HG02885 (cell line): ENCODE measurements at regions not wholly inside any gene's neighbourhood (a gene's known extent, or its start where the extent isn't known, plus 50 kb on each side); places are given as distances from the start of the nearest gene placed in this dataset.
"Not testable (repeated sequence)": the region's sequence is repeated elsewhere in the genome, so short reads cannot be mapped to it uniquely, and the experiment has no call there.

Source experiments
- ATAC-seq: cut with Tn5 transposase; IDR thresholded peaks from one replicate; pipeline ENCODE4 v1.9.1; 2021; ENCODE audit warnings: mild to moderate bottlenecking; ENCODE audit not compliant: unreplicated experiment, poor library complexity

DNA sequence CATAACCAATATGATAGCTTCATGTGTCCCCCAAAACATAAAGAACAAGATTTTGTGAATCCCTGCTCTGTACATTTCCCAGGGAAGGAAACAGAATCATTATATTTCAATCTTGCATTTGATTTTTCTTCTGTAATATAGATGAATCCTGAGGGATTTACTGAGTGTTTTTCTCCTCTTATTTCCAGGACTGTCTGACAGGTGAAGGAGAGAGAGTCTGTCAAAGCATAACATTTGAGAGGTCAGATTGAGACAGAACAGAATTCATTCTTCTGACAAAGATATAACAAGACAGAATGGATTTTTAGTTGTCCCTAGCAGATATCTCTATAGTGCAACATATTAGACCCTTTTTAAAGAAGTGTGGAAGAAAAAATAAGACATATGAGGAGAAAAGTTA, 354.5 kb upstream of the IZUMO3 start:
- no peak for ATAC-seq

DNA sequence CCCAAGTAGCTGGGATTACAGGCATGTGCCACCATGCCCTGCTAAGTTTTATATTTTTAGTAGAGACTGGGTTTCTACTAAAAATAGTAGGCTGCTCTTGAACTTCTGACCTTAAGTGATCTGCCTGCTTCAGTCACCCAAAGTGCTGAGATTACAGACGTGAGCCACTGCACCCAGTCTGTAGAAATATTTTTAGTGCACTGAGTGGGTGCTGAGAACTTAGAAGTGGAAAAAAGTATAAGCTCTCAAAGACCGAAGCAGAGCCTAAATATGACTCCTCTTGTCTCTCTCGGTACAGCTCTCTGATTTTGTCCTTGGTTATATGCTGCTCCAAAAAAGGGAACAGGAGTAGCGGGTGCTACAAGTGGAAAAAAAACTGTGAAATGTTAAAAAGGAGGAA, 353.8 kb upstream of the IZUMO3 start:
- ATAC-seq, result no peak

DNA sequence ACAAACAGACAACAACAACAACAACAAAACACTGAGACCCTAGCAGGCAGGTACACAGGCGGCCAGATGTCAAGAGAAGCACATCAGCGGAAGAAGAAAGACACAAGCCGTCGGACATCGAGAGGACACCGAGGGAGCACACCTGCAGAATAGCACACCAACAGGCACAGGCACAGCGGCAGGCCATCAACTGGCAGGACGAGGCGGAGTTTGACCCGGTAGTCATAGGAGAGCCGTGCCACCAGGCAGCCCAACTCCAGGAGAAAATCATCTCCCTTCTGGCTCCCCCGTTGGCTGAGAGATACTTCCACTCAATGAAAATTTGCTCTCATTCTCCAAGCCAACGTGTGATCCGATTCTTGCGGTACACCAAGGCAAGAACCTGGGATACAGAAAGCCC, 352.1 kb upstream of the IZUMO3 start:
- ATAC-seq, result no peak

DNA sequence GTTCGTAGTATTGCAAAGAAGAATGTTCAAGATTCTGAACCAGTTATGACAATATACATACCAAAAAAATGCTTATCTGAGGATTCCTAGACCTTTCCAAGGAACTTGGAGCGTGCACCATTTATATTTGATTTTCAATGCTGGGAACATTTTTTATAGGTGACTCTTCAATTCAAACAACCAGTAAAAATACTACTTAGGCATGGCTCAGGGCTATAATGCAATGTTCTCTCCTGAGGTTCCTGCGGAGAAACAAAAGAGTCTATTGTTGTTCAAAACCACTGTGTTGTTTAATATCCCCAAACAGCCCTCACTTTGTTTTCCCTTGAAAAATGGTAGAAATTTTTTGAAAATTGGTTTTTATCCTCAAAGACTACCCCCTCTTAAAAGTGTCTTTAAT, 335.7 kb upstream of the IZUMO3 start:
- ATAC-seq, result no peak

DNA sequence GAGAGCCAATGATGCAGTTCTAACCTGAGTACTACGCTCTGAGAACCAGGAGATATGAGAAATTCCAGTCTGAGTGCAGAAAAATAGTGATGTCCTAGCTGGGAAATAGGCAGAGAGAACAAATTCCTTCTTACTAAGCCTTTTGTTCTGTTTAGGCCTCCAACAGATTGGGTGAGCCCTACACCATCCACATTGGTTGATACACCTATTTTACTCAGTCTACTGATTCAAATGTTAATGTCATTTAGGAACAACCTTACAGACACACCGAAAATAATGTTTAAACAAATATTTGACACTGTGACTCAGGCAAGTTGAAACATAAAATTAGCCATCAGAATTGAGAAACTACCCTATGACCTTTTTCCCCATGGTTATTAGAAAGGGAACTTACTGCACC, 333.9 kb upstream of the IZUMO3 start:
- no peak for ATAC-seq

DNA sequence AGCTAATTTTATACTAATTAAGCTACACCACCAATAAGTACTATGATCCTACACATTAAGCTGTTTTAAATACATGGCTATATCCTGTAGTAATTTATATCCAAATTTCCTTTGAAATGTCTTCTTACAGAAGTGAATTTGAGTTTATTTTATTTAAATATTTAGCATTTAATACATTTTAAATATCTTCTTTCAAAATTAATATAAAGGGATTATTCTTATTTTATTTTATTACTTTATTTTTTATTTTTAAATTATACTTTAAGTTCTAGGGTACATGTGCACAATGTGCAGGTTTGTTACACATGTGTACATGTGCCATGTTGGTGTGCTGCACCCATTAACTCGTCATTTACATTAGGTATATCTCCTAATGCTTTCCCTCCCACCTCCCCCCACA, 310.9 kb upstream of the IZUMO3 start:
- not testable (repeated sequence) for ATAC-seq

DNA sequence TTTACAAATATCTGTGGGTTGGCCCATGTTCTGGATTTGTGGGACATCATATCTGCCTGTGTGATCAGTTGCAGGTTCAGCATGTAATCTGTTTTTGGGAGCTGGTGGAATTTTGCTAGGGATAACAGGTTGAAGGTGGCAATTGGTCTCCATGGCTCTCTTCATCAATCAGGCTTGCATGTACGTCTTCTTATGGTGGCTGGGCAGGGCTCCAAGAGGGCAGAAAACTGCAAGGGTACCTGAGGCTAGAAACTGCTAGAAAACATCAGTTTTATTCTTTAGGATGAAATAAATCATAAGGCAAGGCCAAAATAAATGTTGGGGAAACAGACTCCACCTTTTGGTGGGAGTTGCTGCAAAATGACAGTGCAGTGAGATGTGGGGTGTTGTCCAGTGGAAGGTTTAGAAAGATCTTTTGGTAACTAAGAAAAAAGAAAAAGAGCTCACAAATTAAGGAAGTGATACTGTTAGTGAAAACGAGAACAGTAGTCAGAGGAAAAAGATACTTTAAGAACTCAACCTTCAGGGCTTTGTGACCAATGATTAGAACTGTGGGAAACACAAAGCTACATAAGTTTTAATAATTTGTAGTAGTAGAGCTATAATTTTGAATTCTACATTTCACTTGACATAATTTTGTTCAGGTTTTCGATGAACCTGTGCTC, 300.7 kb upstream of the IZUMO3 start:
- peak; percentile 78 for ATAC-seq

DNA sequence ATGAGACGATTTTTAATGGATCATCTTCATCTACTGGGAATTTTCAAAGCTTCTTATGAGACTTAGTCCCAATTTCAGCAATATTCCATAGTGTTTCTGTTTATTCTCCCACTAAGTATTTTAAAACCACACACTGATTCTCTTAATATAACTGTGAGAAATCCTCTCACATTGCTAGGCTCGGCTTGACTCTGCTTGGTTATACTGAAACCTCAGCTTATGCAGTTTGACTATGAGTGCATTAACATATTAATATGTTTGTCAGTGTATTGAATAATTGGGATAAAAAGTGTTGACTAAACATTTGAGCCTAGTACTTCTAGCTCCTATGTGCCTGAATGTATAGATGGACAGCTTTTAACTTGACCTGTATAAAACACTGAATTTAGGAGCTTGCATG, 298.5 kb upstream of the IZUMO3 start:
- ATAC-seq, result no peak

DNA sequence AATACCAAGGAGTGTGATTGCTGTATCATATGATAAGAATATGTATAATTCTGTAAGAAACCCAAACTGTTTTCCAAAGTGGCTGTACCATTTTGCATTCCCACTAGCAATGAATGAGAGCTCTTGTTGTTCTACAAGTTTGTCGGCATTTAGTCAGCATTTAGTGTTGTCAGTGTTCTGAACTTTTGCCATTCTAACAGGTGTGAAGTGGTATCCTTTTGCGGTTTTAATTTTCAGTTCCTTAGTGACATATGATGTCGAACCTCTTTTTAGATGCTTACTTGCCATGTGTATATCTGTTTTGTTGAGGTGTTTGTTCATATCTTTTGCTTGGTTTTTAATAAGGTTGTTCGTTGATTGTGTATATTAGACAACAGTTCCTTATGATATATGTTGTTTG, 296.3 kb upstream of the IZUMO3 start:
- ATAC-seq, result no peak

DNA sequence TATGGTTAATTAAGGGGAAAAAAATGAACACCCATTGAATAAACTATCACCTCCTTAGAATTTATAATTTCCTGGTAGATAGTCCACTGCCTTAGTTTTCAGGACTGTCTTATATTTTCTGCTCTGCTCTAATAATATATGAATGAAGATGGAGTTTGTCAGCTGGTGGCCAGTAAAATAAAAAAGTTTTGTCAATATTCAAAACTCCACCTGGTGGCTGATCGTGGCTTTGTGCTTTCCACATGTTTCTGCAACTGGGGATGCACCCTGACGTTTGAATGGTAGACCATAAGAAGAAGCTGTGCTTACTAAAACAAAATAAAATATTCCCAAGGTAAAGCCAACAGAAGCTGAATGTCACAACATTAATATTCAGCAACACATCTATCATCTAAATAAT, 286.6 kb upstream of the IZUMO3 start:
- no peak for ATAC-seq

DNA sequence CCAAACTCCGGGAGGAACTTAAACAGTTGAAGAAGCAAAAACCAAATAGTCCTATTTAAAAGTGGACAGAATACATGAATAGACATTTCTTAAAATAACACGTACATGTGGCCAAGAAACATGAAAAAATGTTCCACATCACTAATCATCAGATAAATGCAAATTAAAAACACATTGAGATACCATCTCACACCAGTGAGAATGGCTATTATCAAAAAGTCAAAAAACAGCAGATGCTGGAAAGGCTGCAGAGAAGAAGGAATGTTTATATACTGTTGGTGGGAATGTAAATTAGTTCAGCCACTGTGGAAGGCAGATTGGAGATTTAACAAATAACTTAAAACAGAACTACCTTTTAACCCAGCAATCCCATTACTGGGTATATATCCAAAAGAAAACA, 283.0 kb upstream of the IZUMO3 start:
- ATAC-seq, result no peak

DNA sequence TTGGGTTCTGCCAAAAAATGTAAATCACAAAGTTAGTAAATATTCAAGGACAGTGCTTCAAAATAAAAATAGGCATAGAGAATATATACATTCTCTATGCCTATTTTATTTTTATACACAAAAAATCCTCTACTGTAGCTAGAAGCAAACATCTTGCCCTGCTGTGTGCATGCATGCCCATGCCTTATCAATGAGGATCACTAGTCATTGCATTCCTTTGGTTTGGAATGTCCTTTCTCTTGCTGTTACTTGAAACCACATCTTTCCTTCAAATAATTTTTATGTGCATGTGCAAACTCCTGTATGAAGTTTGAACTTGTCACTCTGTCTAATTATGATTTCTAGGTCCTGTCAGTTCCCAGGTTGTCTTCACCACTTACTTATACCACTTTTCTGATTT, 278.9 kb upstream of the IZUMO3 start:
- ATAC-seq, result no peak

DNA sequence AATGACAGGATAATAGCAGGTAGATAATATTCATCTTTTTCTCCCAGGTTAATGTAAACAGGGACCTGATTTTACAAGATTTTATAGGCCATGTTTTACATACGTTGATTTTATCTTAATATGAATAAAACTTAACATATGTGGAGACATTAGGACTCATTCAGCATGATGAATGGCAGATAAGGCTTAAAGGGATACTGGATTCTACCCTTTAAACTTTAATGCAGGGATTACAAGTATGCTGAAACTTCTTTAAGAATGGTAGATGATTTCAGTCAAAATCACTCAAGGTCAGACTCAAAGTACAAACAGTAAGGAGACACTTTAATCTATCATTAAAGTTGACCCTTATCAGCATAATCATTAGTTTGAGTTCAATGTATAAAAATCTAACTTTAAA, 274.5 kb upstream of the IZUMO3 start:
- no peak for ATAC-seq

DNA sequence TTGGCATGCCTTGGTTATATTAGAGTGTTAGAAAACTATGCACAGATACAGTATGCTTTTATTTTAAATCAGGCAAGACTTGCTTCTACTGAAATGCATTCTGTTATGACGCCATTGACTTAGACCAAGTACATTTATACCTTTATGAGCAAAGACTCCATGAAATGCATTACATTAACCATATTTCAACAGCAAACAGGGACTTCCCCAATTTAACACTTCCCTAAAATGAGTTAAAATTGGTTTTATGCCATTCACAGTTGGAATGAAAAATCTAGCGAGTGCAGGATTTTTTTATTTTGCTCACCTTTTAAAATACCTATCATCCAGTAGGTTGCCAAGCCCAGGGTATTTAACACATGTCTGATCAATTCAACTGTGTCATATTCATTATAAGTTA, 272.1 kb upstream of the IZUMO3 start:
- ATAC-seq, result no peak

DNA sequence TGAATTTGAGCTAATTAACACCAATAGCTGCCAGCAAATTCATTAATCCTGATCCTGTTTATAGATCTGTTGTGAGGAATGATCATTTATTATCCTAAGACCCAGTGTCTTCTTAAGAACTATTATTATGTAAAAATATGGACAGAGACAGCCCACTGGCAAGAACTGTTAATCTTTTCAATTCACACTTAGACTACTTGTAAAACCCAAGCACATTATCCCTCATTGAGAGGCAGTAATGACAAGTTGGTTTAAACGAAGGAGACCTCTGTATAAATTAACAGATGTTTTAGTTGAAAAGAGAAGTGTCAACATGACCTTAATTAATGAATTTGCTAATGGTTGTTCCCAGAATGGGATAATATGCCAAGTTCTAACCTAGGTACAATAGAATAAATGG, 270.3 kb upstream of the IZUMO3 start:
- no peak for ATAC-seq

DNA sequence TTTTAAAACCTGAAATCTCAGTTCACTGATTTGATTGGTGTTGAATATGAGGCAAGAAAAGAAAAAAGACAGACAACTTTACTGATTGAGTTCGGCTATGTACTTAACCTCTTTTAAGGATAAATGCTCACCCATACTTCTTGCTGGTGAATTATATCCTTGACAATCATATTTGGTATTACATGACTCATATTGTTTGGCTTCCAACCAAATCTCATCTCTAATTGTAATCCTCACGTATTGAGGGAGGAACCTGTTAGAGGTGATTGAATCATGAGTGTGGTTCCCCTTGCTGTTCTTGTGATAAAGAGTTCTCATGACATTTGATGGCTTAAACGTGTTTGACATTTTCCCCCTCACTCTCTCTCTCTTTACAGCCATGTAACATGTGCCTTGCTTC, 255.6 kb upstream of the IZUMO3 start:
- no peak for ATAC-seq

DNA sequence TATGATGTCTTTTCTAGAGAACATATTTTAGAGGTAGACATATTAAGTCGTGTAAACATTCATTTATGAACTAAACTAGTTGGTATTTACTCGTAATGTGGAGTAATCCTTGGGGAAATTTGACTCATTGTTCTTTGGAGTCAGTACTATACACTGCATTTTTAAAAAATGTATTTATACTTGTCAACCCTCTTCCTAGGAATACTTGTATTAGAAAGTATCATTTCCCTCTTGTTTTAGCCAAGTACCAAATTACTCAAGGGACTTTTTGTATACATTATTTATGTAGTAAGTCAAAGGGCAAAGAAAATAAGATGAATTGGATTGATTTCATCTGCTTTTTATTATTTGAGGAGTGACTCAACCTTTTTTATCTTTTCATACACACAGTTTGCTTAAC, 248.1 kb upstream of the IZUMO3 start:
- ATAC-seq, result no peak

DNA sequence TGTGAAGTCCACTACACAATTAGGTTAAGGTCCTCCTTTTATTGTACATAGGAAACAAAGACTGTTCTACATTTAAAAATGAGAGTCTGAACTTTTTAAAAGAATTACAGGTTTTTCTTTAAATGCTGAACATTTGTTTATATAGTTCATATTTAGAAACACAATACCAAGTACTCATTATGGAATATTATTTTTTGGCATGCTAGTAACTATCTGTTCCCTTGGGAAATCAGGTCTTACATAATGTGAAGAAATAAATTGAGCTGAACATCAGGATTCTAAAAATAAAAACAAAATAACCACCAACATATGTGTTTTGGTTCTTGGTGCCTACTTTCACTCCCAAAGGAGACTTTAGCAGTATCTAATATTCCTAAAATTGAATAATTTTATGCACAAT, 230.5 kb upstream of the IZUMO3 start:
- ATAC-seq, result no peak

DNA sequence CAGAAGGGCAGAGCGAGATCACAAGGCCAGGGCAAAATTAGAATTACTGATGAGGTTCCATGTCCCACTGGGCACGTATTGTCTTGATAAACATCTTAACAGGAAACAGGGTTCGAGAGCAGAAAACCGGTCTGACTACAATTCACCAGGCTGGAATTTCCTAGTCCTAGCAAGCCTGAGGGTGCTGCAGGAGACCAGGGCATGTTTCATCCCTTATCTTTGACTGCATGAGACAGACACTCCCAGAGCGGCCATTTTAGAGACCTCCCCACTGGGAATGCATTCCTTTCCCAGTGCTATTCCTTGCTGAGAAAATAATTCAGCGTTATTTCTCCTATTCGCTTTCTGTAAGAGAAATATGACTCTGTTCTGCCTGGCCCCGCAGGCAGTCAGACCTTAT, 228.5 kb upstream of the IZUMO3 start:
- not testable (repeated sequence) for ATAC-seq

DNA sequence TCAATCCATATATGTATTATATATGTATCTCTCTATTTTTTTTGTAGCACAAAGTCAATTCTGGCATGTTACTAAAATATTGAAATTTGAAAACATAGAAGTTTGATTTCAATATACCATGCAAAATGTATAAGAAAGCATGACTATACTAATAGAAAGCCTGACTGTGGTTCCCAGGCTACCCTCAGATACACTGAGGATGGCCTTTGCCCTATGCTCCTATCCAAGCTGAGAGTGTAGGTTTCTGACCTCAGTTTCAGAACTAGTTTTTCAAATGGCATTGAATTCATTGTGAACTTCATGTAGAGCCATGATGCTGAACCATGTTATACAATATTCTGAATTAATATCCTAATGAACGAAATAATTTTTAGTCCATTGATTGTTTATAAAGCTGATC, 220.4 kb upstream of the IZUMO3 start:
- ATAC-seq, result no peak

DNA sequence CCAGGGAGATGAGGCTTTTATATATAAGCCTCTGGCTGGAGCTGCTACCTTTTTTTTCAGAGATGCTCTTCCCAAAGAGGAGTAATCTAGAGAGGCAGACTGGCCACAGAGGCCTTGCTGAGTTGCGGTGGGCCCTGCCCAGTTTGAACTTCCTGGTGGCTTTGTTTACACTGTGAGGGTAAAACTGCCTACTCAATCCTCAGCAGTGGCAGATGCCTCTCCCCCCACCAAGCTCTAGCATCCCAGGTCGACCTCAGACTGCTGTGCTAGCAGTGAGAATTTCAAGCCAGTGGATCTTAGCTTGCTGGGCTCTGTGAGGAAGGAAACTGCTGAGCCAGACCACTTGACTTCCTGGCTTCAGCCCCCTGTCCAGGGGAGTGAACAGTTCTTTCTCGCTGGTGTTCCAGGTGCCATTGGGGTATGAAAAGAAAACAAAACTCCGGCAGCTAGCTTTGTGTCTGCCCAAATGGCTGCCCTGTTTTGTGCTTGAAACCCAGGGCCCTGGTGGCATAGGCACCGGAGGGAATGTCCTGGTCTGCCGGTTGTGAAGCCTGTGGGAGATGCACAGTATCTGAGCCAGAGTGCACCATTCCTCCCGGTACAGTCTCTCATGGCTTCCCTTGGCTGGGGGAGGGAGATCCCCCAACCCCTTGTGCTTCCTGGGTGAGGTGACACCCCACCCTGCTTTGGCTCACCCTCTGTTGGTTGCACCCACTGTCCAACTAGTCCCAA, 219.5 kb upstream of the IZUMO3 start:
- no peak for ATAC-seq

DNA sequence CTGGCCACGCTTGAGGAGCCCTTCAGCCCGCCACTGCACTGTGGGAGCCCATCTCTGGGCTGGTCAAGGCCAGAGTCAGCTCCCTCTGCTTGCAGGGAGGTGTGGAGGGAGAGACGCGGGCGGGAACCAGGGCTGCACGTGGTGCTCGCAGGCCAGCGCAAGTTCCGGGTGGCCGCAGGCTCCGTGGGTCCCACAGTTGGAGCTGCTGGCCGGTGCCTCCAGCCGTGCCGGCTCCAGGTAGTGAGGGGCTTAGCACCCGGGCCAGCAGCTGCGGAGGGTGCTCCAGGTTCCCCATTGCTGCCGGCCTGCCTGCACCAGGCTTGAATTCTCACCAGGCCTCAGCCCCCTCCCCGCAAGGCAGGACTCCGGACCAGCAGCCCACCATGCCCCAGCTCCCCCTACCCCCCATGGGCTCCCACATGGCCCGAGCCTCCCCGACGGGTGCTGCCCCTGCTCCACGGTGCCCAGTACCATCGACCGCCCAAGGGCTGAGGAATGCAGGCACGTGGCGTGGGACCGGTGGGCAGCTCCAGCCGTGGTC, 192.8 kb upstream of the IZUMO3 start:
- no peak for ATAC-seq
